ENCODE measurements at regions not wholly inside any gene's neighbourhood (a gene's known extent, or its start where the extent isn't known, plus 50 kb on each side); places are given as distances from the start of the nearest gene placed in this dataset.

DNA sequence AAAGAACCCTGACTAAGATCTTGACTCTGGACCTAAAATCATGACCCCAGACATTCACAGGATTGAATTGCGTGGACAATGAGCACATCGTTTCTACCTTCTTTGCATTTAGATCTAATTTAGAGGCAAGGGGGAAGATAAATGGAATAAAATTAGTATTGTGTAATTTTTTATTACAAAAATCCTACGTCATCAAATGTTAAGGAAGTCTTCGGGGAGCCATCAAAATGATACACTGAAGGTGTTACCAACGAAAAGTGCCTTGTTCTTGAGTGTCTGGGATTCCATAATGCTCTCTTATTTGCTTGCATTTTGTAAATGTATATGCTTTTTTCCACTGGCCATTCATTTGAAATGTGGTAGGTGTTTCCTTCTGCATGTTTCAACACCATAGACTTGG, 52.8 kb upstream of the C3orf49 start:
- Histone ChIP-seq H3K4me1 (ENCODE audit: control insufficient read depth in 2 of 2, insufficient read depth in 2 of 2, low read length in 2 of 2) (no peaks in the 10 kb centered on the region), H3K9me3 (ENCODE audit: control insufficient read depth in 2 of 3, low read length in 3 of 3) (no peaks in the 10 kb centered on the region), H3K27ac (ENCODE audit: low read depth, low read length) (no peak overlapping the region), H3K4me3 (ENCODE audit: low read length) (no peak overlapping the region), H3K27me3 (ENCODE audit: control insufficient read depth in 2 of 2, insufficient read depth in 2 of 2, low read length in 2 of 2) (no peaks in the 10 kb centered on the region), H3K36me3 (ENCODE audit: control insufficient read depth in 2 of 3, insufficient read depth in 3 of 3, low read length in 3 of 3) (no peaks in the 10 kb centered on the region)
- intact Hi-C loops (cut with micrococcal nuclease) = no loop called here
- peaks cover 0 to 12% (median 4%) of the 10 kb centered on the region in 11 donors for H3K9me3 Mint-ChIP-seq
- no peak overlapping the region for H3K27ac Mint-ChIP-seq
- peaks cover 0 to 1% (median 0%) of the 10 kb centered on the region in 7 donors for H3K4me1 Mint-ChIP-seq
- H3K27me3 Mint-ChIP-seq = peaks cover 0 to 31% (median 26%) of the 10 kb centered on the region in 5 donors
- DNase-seq (no peak), ATAC-seq (no peak)
- H3K36me3 Mint-ChIP-seq = no peaks in the 10 kb centered on the region
- no peak overlapping the region for H3K4me3 Mint-ChIP-seq
- ChIA-PET CTCF (no interaction called here), POLR2A (no interaction called here)

- ATAC-seq = no peak
- Histone ChIP-seq H3K36me3 (ENCODE audit: control insufficient read depth in 2 of 3, insufficient read depth in 3 of 3, low read length in 3 of 3) (no peaks in the 10 kb centered on the region), H3K27ac (ENCODE audit: low read depth, low read length) (no peak overlapping the region), H3K27me3 (ENCODE audit: control insufficient read depth in 2 of 2, insufficient read depth in 2 of 2, low read length in 2 of 2) (no peaks in the 10 kb centered on the region), H3K9me3 (ENCODE audit: control insufficient read depth in 2 of 3, low read length in 3 of 3) (no peaks in the 10 kb centered on the region), H3K4me3 (ENCODE audit: low read length) (no peak overlapping the region), H3K4me1 (ENCODE audit: control insufficient read depth in 2 of 2, insufficient read depth in 2 of 2, low read length in 2 of 2) (no peaks in the 10 kb centered on the region)
- DNase-seq = no peak
- no peak overlapping the region for H3K27ac Mint-ChIP-seq
- intact Hi-C loops (cut with micrococcal nuclease) = no loop called here
- peaks cover 0 to 12% (median 6%) of the 10 kb centered on the region in 11 donors for H3K9me3 Mint-ChIP-seq
- H3K27me3 Mint-ChIP-seq = peaks cover 0 to 15% (median 13%) of the 10 kb centered on the region in 5 donors
- CTCF ChIA-PET = no interaction called here
- H3K4me3 Mint-ChIP-seq = no peak overlapping the region
- POLR2A ChIA-PET = no interaction called here
- no peaks in the 10 kb centered on the region for H3K36me3 Mint-ChIP-seq
- H3K4me1 Mint-ChIP-seq = peaks cover 0 to 1% (median 0%) of the 10 kb centered on the region in 7 donors
Measured at GRCh38 chr3:63768386-63768785, 50.7 kb upstream of the C3orf49 start.

GRCh38 chr3:63768888-63769287, 50.2 kb upstream of the C3orf49 start:
- DNase-seq (no peak), ATAC-seq (no peak)
- peaks cover 0 to 12% (median 5%) of the 10 kb centered on the region in 11 donors for H3K9me3 Mint-ChIP-seq
- H3K4me3 ChIP-seq (ENCODE audit: low read length) = no peak overlapping the region
- H3K4me3 Mint-ChIP-seq = no peak overlapping the region
- no peaks in the 10 kb centered on the region for H3K4me1 ChIP-seq (ENCODE audit: control insufficient read depth in 2 of 2, insufficient read depth in 2 of 2, low read length in 2 of 2)
- peaks cover 0 to 1% (median 0%) of the 10 kb centered on the region in 7 donors for H3K4me1 Mint-ChIP-seq
- CTCF ChIA-PET = no interaction called here
- intact Hi-C loops (cut with micrococcal nuclease) = no loop called here
- no peaks in the 10 kb centered on the region for H3K36me3 Mint-ChIP-seq
- H3K27me3 Mint-ChIP-seq = peaks cover 0 to 13% (median 9%) of the 10 kb centered on the region in 5 donors
- POLR2A ChIA-PET = no interaction called here
- no peak overlapping the region for H3K27ac Mint-ChIP-seq
- no peaks in the 10 kb centered on the region for H3K9me3 ChIP-seq (ENCODE audit: control insufficient read depth in 2 of 3, low read length in 3 of 3)
- no peaks in the 10 kb centered on the region for H3K36me3 ChIP-seq (ENCODE audit: control insufficient read depth in 2 of 3, insufficient read depth in 3 of 3, low read length in 3 of 3)
- no peak overlapping the region for H3K27ac ChIP-seq (ENCODE audit: low read depth, low read length)
- no peaks in the 10 kb centered on the region for H3K27me3 ChIP-seq (ENCODE audit: control insufficient read depth in 2 of 2, insufficient read depth in 2 of 2, low read length in 2 of 2)

Data from naive thymus-derived CD4-positive, alpha-beta T cell (primary cell).